HuH-7.5 (cell line): ENCODE measurements at regions not wholly inside any gene's neighbourhood (a gene's known extent, or its start where the extent isn't known, plus 50 kb on each side); places are given as distances from the start of the nearest gene placed in this dataset.

ENCODE experiments used
- DNase-seq: peaks from one replicate; pipeline ENCODE4 v3.0.0; 2011; ENCODE audit warnings: low spot score

DNA sequence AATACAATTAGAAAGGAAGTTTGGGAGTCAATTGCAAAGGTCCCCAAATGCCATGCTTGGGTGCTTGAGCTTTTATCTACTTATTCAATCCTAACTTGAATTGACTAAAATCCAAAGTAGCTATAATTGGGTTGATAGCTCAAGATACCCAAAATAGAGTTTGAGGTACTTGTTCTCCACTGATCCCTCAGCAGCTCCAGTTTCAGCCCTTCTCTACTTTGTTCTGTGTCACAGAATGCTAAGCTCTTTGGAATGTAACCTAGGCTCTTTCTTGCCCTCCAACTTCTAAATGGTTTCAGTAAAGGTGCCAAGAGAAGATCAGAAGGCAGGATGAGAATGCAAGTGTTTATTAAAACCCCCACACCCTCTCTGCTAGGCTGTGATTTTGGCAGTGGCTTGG, 251.4 kb upstream of the CLEC14A start:
- no peak for DNase-seq

DNA sequence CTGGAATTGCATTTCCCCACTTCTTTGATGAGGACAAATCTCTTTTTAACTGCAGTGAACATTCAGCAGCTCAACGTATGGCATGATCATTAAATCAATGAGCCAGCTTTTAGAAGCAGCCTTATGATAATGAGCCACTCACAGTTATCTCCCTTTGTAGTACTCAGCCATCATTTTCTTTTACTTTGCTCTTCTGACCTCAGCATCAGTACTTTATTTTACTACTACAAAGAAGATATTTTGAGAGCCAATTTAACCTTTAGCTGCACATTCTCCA, 250.0 kb upstream of the CLEC14A start:
- no peak for DNase-seq

- no peak for DNase-seq
Measured at GRCh38 chr14:38505221-38505972, 249.5 kb upstream of the CLEC14A start.

DNA sequence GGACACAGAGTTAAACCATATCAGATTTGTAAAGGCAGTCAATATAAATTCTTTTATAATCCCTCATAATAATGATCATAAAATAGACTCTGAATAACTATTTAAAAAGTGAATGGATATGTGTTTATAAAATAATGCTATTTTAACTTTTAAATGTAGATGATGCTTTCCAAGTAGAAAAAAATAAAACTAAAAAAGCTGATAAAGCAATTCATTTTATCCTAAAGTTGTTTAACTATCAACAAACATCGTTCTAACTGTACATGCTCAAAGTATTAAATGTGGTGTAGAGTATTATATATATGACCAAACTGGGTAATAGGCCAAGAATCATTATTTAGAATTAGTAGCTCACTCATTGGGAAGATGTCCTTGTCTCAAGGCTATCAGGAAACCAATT, 248.3 kb upstream of the CLEC14A start:
- no peak for DNase-seq

- no peak for DNase-seq
Measured at GRCh38 chr14:38502239-38502638, 246.3 kb upstream of the CLEC14A start.

DNA sequence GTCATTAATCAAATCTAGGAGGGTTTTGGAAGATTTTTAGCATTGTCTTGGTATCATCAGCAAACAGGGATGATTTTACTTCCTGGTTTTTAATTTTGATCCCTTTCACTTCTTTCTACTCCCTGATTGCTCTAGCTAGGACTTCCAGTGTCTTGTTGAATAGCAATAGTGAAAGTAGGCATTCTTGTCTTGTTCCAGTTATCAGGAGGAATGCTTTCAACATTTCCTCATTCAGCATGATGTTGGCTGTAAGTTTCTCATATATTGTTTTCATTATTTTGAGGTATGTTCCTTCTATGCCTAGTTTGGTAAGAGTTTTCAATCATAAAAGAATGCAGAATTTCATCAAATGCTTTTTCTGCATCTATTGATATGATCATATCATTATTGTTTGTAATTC, 244.2 kb upstream of the CLEC14A start:
- no peak for DNase-seq

DNA sequence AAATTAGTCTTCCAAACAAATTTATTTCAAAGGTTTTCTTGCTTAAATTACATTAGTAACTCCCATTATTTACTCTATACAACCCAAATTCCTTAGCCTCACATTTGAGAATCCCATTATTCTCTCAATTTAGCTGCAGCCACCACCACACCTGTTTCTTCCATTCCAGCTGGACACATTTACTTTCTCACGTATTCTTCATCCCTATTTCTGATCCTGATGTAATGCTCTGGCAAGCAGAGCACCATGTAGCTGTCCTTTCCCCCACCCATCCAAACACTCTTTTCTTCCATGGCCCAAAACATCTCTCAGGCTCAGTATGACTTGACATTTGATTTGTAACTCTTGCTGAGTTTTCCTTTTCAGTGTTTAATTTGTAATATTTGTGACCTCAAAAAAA, 240.2 kb upstream of the CLEC14A start:
- no peak for DNase-seq

DNA sequence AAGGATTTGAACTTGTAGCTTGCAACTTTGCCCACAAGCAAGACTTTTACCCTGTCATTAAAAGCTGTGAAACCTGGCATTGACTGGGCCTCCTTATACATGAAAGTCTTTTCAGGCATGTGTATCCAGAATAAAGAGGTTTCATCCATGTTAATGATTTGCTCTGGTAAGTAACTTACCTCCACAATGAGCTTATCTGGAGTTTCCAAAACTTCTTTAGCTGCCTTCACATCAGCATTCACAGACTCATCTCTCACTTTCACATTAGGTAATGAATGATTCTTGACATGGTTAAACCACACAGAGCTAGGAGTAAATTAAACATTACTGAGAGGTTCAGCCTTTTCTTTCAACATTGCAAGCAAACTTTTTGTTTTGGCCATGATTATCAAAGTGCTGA, 234.4 kb upstream of the CLEC14A start:
- no peak for DNase-seq

- no peak for DNase-seq
Measured at GRCh38 chr14:38485026-38485425, 229.1 kb upstream of the CLEC14A start.

- no peak for DNase-seq
Measured at GRCh38 chr14:38481952-38482678, 226.2 kb upstream of the CLEC14A start.

GRCh38 chr14:38469156-38469555, 213.3 kb upstream of the CLEC14A start:
- DNase-seq = no peak

GRCh38 chr14:38442208-38442607, 186.3 kb upstream of the CLEC14A start:
- DNase-seq = no peak

DNA sequence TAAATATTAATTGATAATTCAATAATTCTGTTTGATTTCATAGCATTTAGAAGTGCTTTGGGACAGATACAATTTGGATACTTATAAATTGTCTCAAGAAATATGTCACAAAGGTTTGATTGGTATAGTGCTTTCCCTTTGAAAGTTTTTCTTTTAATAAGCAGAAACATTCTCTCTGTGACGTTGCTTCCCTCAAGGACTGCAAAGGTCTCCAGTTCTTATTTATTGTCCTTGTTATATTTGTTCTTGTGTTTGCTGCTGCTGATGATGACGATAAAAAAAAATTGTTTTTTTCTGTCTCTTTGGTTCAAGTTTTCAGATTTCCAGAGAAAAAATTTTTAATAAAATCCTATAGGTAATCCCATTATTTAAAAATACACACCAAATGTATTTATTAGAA, 176.3 kb upstream of the CLEC14A start:
- no peak for DNase-seq

- no peak for DNase-seq
Measured at GRCh38 chr14:38431156-38431555, 175.3 kb upstream of the CLEC14A start.

- DNase-seq = no peak
Measured at GRCh38 chr14:38430522-38430921, 174.6 kb upstream of the CLEC14A start.

DNA sequence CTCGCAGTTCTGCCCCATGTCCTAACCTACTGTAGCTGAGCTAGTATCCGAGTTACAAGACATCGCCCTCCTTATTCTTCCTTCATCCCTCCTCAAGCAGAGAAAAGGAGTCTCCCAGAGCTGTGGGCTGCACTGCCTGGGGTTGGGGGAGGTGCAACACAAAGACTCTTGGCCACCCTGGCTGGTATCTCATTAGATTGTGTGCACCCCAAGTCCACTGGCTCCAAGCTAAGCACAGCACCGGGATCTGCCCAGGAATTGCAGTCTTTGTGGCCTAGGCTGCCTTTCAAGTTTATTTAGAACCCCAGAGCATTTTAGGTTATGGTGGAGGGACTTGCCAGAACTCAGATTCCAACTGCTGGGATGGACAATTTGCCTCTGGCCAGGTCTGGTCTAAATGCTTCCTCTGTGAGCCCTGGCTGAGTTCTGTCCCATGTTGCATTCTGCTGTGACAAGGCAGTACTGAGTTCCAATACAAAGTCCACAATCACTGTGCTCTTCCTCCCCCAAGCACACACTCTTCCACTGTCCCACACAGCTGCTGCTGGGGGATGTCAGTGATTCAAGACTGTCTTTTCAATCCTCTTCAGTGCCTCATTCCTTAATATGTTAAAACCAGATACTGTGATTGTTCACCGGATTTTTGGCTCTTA, 169.6 kb upstream of the CLEC14A start:
- no peak for DNase-seq

DNA sequence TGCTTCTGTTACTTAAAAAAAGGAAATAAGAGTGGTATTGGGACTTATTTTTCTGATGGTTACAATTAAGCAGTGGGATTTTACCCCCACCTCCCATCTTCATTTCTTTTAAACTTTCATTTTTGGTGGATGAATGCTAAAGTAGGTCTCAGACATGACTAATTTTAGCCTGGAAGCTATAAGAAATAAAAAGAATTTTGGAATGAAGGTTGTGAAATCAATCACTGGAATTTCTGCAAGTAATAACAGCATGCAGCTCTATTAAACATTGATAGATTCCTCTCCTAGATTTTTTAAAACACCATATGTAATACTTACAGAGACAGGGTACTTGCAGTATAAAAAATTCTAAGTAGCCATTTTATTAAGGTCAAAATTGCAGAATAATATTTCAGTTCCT, 164.2 kb upstream of the CLEC14A start:
- no peak for DNase-seq

DNA sequence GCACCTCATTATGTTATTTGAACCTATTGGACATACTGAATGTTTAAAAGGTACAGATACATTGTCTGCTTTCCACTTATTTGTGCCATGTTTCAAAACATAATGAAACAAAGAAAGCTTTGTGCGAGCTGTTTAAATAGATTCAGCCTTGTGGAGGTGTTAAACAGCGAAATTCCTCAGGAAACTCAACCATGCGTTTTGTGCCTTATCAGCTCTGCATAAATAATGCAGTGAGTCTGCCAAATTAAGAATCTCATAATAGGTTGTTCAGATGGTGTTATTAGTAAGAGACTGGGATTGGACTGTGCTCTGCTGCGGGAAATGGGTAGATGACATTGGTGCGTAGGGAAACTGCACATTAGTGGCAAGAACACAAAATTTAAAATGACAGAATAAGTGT, 163.7 kb upstream of the CLEC14A start:
- DNase-seq = no peak

GRCh38 chr14:38412654-38413053, 156.8 kb upstream of the CLEC14A start:
- DNase-seq = no peak

DNA sequence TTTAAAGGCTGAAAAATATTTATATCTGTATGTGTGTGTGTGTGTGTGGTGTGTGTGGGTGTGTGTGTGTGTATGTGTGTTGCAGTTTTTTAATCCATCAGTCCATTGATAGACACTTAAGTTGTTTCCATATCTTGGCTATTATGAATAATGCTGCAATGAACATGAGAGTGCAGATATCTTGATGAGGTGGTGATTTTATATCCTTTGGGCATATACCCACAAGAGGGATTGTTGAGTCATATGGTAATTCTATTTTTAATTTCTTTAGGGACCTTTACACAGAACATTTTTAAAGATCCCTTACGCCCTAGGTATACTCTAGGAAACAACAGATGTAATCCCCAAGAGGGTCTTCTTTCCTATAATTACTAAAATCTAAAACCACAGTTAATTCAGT, 154.5 kb upstream of the CLEC14A start:
- DNase-seq = no peak

DNA sequence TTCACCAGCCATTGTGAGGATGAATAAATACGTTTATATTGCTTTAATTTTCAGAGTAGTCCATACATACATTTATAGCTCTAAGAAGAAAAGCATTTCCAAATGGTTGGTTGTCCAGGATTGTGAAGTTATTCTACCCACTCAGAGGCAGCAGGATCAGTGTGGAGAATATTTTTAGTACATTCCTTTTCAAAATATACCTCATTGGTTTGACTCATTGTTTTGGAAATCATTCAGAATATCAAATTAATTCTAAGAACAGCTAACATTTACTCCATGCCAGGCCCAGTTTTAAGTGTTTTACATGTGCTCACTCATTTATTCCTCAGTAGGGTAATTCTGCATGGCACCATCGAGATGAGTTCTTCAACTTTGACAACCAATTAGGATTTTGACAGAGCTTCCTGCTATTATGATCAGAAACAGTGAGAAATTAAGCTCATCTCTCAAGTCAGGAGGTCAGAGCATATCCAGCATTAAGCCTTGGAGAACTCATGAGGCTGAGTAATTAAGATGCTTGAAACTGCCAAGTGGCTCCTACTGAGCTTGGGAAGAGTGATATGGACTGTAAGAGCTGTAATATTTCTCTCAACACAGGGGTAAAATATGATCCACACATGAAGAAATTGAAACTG, 153.3 kb upstream of the CLEC14A start:
- DNase-seq = no peak

DNA sequence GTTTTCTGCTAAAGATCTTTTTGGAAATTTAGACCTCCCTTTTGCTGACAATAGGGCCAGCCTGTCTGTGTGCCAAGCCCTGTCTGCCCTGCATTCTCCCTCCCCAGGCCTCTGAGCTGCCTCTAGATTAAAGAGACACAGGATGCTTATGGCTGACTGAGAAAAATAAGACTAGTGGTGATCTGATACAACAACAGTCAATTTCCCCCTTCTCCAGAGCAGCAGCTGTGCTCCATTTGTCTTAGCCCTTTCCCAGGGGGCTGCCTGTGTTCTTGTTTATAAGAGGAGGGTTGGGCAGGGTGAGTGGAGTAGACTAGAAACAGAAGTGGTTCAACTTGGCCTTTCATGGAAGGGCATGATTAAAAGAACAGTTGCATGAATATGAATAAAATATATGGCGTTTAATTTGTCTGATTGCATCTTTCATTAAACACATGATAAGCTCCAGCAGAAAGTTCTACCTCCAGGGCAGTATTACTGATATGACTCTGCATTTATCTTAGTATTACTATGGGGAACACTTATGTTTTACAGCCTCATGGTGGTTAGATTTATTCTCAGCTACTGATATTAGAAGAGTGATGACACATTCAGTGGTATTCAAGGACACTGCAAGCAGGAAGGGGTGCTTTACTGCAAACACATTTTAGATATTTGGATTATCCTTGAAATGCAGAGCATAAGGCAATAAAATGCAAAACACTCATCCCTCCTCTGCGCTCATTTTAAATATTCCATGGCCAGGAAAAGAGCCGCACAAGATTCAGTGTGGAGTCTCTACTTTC, 150.2 kb upstream of the CLEC14A start:
- DNase-seq = no peak
